ENCODE measurements at regions not wholly inside any gene's neighbourhood (a gene's known extent, or its start where the extent isn't known, plus 50 kb on each side); places are given as distances from the start of the nearest gene placed in this dataset.
A peak's percentile ranks its signal among the peaks of the same experiment; 100 is the strongest.
"Not testable (repeated sequence)": the region's sequence is repeated elsewhere in the genome, so short reads cannot be mapped to it uniquely, and the experiment has no call there.

DNA sequence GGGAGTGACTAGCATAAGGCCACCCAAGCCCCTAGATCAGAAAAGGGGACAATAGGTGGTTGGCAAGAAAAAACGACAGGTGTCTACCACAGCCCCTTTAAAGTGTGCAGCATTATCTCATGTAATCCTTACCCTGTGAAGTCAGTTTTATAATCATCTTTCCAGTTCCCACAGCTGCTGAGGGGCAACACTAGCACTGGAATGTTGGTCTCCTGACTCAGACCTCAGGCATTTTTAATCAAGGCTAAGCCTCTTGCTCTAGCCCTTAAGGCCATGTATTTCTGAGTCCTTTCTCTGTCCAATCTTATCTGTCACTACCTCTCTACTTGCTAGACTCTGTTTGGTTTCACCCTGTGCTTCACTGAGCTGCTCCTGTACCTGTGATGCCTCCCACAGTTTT, 171.7 kb downstream of the TLE3 start:
- H3K4me3 ChIP-seq (replicated peaks in 1 of 4; ENCODE audit: control extremely low read depth in 1 of 4, insufficient read depth in 1 of 4, low read depth in 3 of 4, low read length in 4 of 4), result no peak overlapping the region
- H3K9ac ChIP-seq (ENCODE audit: insufficient read depth, low read length), result no peak overlapping the region
- no peak overlapping the region for H3K27ac ChIP-seq (ENCODE audit: insufficient read depth, low read length)
- TF ChIP-seq, protein P1, sequence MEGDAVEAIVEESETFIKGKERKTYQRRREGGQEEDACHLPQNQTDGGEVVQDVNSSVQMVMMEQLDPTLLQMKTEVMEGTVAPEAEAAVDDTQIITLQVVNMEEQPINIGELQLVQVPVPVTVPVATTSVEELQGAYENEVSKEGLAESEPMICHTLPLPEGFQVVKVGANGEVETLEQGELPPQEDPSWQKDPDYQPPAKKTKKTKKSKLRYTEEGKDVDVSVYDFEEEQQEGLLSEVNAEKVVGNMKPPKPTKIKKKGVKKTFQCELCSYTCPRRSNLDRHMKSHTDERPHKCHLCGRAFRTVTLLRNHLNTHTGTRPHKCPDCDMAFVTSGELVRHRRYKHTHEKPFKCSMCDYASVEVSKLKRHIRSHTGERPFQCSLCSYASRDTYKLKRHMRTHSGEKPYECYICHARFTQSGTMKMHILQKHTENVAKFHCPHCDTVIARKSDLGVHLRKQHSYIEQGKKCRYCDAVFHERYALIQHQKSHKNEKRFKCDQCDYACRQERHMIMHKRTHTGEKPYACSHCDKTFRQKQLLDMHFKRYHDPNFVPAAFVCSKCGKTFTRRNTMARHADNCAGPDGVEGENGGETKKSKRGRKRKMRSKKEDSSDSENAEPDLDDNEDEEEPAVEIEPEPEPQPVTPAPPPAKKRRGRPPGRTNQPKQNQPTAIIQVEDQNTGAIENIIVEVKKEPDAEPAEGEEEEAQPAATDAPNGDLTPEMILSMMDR (conservative IDR thresholded peaks at IDR 0.05 in 1 of 2, IDR thresholded peaks at IDR 0.05 in 1 of 2; ENCODE audit: low read depth in 1 of 2, low read length in 2 of 2), result no peak
- no peak for TF ChIP-seq EZH2 (IDR thresholded peaks at IDR 0.05; ENCODE audit: low read length, missing control alignments)
- H3K27me3 ChIP-seq (ENCODE audit: control insufficient read depth, insufficient read depth, low read length), result no peaks in the 10 kb centered on the region
- H2AFZ ChIP-seq (ENCODE audit: low read length), result no peak overlapping the region
- no peak overlapping the region for H3K4me2 ChIP-seq (ENCODE audit: extremely low read depth, insufficient read depth, low read length)
- no peaks in the 10 kb centered on the region for H4K20me1 ChIP-seq (ENCODE audit: control insufficient read depth, extremely low read depth, insufficient read depth, low read length)
- DNase-seq (ENCODE audit: low read depth in 2 of 2), result peak in 1 of 2 donors; percentile 60
- H3K36me3 ChIP-seq (ENCODE audit: control insufficient read depth, insufficient read depth, low read length), result no peaks in the 10 kb centered on the region
- H3K9me3 ChIP-seq (ENCODE audit: control insufficient read depth, insufficient read depth, low read depth, low read length), result no peaks in the 10 kb centered on the region
- no peaks in the 10 kb centered on the region for H3K4me1 ChIP-seq (ENCODE audit: control insufficient read depth, extremely low read depth, insufficient read depth, low read length)
- no peaks in the 10 kb centered on the region for H3K79me2 ChIP-seq (ENCODE audit: control insufficient read depth, insufficient read depth, low read length)

DNA sequence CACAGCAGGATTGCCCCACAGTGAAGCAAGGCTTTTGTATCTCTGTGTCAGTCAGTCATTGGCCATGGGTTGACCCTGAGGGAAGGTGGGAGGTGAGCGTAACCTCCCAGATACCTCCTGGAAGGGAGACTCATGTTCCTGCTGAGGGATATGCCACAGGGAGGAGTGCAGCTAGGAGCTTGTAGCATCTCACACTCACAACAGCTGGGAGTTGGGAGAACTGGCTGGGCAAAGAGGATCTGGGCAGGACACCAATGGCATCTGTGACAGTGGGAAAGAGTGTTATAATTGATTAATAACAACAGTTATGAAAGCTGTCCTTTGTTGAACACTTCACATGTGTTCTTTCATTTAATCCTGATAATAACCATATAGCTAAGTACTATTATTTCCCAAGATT, 171.0 kb downstream of the TLE3 start:
- Histone ChIP-seq H3K9me3 (ENCODE audit: control insufficient read depth, insufficient read depth, low read depth, low read length) (no peaks in the 10 kb centered on the region), H3K4me3 (replicated peaks in 1 of 4; ENCODE audit: control extremely low read depth in 1 of 4, insufficient read depth in 1 of 4, low read depth in 3 of 4, low read length in 4 of 4) (no peak overlapping the region), H3K9ac (ENCODE audit: insufficient read depth, low read length) (no peak overlapping the region), H3K4me2 (ENCODE audit: extremely low read depth, insufficient read depth, low read length) (no peak overlapping the region), H2AFZ (ENCODE audit: low read length) (no peak overlapping the region), H4K20me1 (ENCODE audit: control insufficient read depth, extremely low read depth, insufficient read depth, low read length) (no peaks in the 10 kb centered on the region), H3K4me1 (ENCODE audit: control insufficient read depth, extremely low read depth, insufficient read depth, low read length) (no peaks in the 10 kb centered on the region), H3K36me3 (ENCODE audit: control insufficient read depth, insufficient read depth, low read length) (no peaks in the 10 kb centered on the region), H3K79me2 (ENCODE audit: control insufficient read depth, insufficient read depth, low read length) (no peaks in the 10 kb centered on the region), H3K27me3 (ENCODE audit: control insufficient read depth, insufficient read depth, low read length) (no peaks in the 10 kb centered on the region), H3K27ac (ENCODE audit: insufficient read depth, low read length) (no peak overlapping the region)
- no peak for DNase-seq (ENCODE audit: low read depth in 2 of 2)
- TF ChIP-seq, protein P1 (conservative IDR thresholded peaks at IDR 0.05 in 1 of 2, IDR thresholded peaks at IDR 0.05 in 1 of 2; ENCODE audit: low read depth in 1 of 2, low read length in 2 of 2), result no peak
- no peak for TF ChIP-seq EZH2 (IDR thresholded peaks at IDR 0.05; ENCODE audit: low read length, missing control alignments)

DNA sequence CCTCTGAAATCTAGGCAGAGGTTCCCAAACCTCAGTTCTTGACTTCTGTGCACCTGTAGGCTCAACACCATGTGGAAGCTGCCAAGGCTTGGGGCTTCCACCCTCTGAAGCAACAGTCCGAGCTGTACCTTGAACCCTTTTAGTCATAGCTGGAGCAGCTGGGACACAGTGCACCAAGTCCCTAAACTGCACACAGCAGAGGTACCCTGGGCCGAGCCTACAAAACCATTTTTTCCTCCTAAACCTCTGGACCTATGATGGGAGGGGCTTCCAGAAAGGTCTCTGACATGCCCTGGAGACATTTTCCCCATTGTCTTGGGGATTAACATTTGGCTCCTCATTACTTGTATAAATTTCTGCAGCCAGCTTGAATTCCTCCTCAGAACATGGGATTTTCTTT, 168.8 kb downstream of the TLE3 start:
- not testable (repeated sequence) for H3K79me2 ChIP-seq (ENCODE audit: control insufficient read depth, insufficient read depth, low read length); H3K27ac ChIP-seq (ENCODE audit: insufficient read depth, low read length)

More for the DNA sequence above, 168.8 kb downstream of the TLE3 start:
- H3K36me3 ChIP-seq (ENCODE audit: control insufficient read depth, insufficient read depth, low read length); H3K9me3 ChIP-seq (ENCODE audit: control insufficient read depth, insufficient read depth, low read depth, low read length); H2AFZ ChIP-seq (ENCODE audit: low read length); H4K20me1 ChIP-seq (ENCODE audit: control insufficient read depth, extremely low read depth, insufficient read depth, low read length); H3K4me1 ChIP-seq (ENCODE audit: control insufficient read depth, extremely low read depth, insufficient read depth, low read length); H3K4me3 ChIP-seq (replicated peaks in 1 of 4; ENCODE audit: control extremely low read depth in 1 of 4, insufficient read depth in 1 of 4, low read depth in 3 of 4, low read length in 4 of 4); H3K27me3 ChIP-seq (ENCODE audit: control insufficient read depth, insufficient read depth, low read length); H3K4me2 ChIP-seq (ENCODE audit: extremely low read depth, insufficient read depth, low read length); DNase-seq (ENCODE audit: low read depth in 2 of 2); H3K9ac ChIP-seq (ENCODE audit: insufficient read depth, low read length): not testable (repeated sequence)
